Liver (tissue), 8 donors: ENCODE measurements at regions not wholly inside any gene's neighbourhood (a gene's known extent, or its start where the extent isn't known, plus 50 kb on each side); places are given as distances from the start of the nearest gene placed in this dataset.

Experiments used
- DNase-seq: peaks from one replicate; pipeline ENCODE4 v3.0.0-alpha.2; 2017; ENCODE audit warnings: low spot score
- H3K27ac ChIP-seq, 2 donors: one replicate each; pipeline ENCODE4 v1.7.0; 2013; ENCODE audit warnings: inconsistent platforms in 2 of 2, low read length in 2 of 2, control low read depth in 1 of 2, low read depth in 1 of 2, mild to moderate bottlenecking in 1 of 2
- H3K27me3 ChIP-seq, 4 donors: one replicate each; pipeline versions ENCODE4 v1.6.1 to v1.7.0; 2013; ENCODE audit warnings: low read length in 3 of 4, inconsistent platforms in 1 of 4, mild to moderate bottlenecking in 1 of 4, moderate library complexity in 1 of 4; ENCODE audit not compliant: control insufficient read depth in 4 of 4, insufficient read depth in 4 of 4
- H3K36me3 ChIP-seq, 4 donors: one replicate each; pipeline versions ENCODE4 v1.6.1 to v1.7.0; 2013; ENCODE audit warnings: low read length in 3 of 4, mild to moderate bottlenecking in 3 of 4, low read depth in 1 of 4, moderate library complexity in 1 of 4; ENCODE audit not compliant: control insufficient read depth in 4 of 4, insufficient read depth in 3 of 4
- H3K4me1 ChIP-seq, 4 donors: one replicate each; pipeline versions ENCODE4 v1.6.1 to v1.7.0; 2013; ENCODE audit warnings: low read length in 3 of 4, mild to moderate bottlenecking in 3 of 4, moderate library complexity in 1 of 4; ENCODE audit not compliant: control insufficient read depth in 4 of 4, insufficient read depth in 4 of 4
- H3K4me3 ChIP-seq, 3 donors: one replicate each; pipeline versions ENCODE4 v1.6.1 to v1.7.0; 2013; ENCODE audit warnings: low read length in 3 of 3, control low read depth in 1 of 3, low read depth in 1 of 3, mild to moderate bottlenecking in 1 of 3
- H3K9ac ChIP-seq, 2 donors: one replicate each; pipeline ENCODE4 v1.7.0; 2013; ENCODE audit warnings: low read length in 2 of 2, mild to moderate bottlenecking in 2 of 2, moderate library complexity in 2 of 2, control low read depth in 1 of 2, low read depth in 1 of 2
- H3K9me3 ChIP-seq, 4 donors: one replicate each; pipeline versions ENCODE4 v1.6.1 to v1.7.0; 2013; ENCODE audit warnings: low read length in 3 of 4; ENCODE audit not compliant: control insufficient read depth in 4 of 4
- EGR1 ChIP-seq, 2 donors: IDR thresholded peaks; 2 replicates each; pipeline ENCODE4 v1.6.1; 2016 to 2018; ENCODE audit warnings: antibody characterized with exemption in 2 of 2, low read depth in 2 of 2
- FOXA1 ChIP-seq: IDR thresholded peaks from 2 replicates; pipeline ENCODE4 v1.6.1; 2016; ENCODE audit warnings: antibody characterized with exemption
- FOXA2 ChIP-seq: IDR thresholded peaks from 2 replicates; pipeline ENCODE4 v1.6.1; 2016; ENCODE audit warnings: antibody characterized with exemption
- GABPA ChIP-seq, 2 donors: IDR thresholded peaks in 1 of 2; conservative IDR thresholded peaks in 1 of 2; 2 replicates each; pipeline ENCODE4 v1.6.1; 2016; ENCODE audit warnings: antibody characterized with exemption in 2 of 2, mild to moderate bottlenecking in 1 of 2, moderate library complexity in 1 of 2
- HNF4G ChIP-seq: IDR thresholded peaks from 2 replicates; pipeline ENCODE4 v1.6.1; 2016; ENCODE audit warnings: antibody characterized with exemption
- JUND ChIP-seq, 2 donors: IDR thresholded peaks; 2 replicates each; pipeline ENCODE4 v1.6.1; 2016; ENCODE audit warnings: antibody characterized with exemption in 2 of 2
- MAX ChIP-seq: IDR thresholded peaks from 2 replicates; pipeline ENCODE4 v1.6.1; 2016; ENCODE audit warnings: antibody characterized with exemption
- RAD21 ChIP-seq, 2 donors: IDR thresholded peaks; 2 replicates each; pipeline ENCODE4 v1.6.1; 2016; ENCODE audit warnings: antibody characterized with exemption in 2 of 2, mild to moderate bottlenecking in 2 of 2
- REST ChIP-seq: IDR thresholded peaks from 2 replicates; pipeline ENCODE4 v1.6.1; 2016; ENCODE audit warnings: antibody characterized with exemption, mild to moderate bottlenecking
- TAF1 ChIP-seq: conservative IDR thresholded peaks from 2 replicates; pipeline ENCODE4 v1.6.1; 2016; ENCODE audit warnings: antibody characterized with exemption, mild to moderate bottlenecking
- YY1 ChIP-seq: IDR thresholded peaks from 2 replicates; pipeline ENCODE4 v1.6.1; 2016; ENCODE audit warnings: antibody characterized with exemption, mild to moderate bottlenecking
- ZBTB33 ChIP-seq: IDR thresholded peaks from 2 replicates; pipeline ENCODE4 v1.6.1; 2016; ENCODE audit warnings: antibody characterized with exemption
- WGBS: extraction: QIAGEN DNeasy Blood & Tissue Kit; methylation state at CpG from one replicate; pipeline ENCODE4 v1.1.7; 2013; 5-methylcytosine and 5-hydroxymethylcytosine counted together
- TF ChIP-seq, protein P1 (sequence below): fragments of 150-350 bp; IDR thresholded peaks from 2 replicates; pipeline ENCODE4 v1.5.1; 2017; ENCODE audit warnings: improper control_type of control experiment, low read depth, low read length; ENCODE audit not compliant: missing input control
- donor health status: healthy.
- donor health status: healthy.
- donor health status: healthy.
- donor health status: healthy.
- donor health status: healthy.

GRCh38 chr2:146209842-146210275, 1635.0 kb upstream of the ACVR2A start:
- Histone ChIP-seq H3K4me1 (peaks cover 0 to 14% (median 2%) of the 10 kb centered on the region in 4 donors), H3K9me3 (no peaks in the 10 kb centered on the region), H3K9ac (no peak overlapping the region), H3K27ac (no peak overlapping the region), H3K27me3 (no peaks in the 10 kb centered on the region), H3K4me3 (no peak overlapping the region), H3K36me3 (no peaks in the 10 kb centered on the region)
- no peak for TF ChIP-seq JUND (IDR thresholded peaks at IDR 0.05)
- no peak for TF ChIP-seq REST
- TF ChIP-seq TAF1 = no peak
- no peak for TF ChIP-seq MAX
- TF ChIP-seq, protein P1, sequence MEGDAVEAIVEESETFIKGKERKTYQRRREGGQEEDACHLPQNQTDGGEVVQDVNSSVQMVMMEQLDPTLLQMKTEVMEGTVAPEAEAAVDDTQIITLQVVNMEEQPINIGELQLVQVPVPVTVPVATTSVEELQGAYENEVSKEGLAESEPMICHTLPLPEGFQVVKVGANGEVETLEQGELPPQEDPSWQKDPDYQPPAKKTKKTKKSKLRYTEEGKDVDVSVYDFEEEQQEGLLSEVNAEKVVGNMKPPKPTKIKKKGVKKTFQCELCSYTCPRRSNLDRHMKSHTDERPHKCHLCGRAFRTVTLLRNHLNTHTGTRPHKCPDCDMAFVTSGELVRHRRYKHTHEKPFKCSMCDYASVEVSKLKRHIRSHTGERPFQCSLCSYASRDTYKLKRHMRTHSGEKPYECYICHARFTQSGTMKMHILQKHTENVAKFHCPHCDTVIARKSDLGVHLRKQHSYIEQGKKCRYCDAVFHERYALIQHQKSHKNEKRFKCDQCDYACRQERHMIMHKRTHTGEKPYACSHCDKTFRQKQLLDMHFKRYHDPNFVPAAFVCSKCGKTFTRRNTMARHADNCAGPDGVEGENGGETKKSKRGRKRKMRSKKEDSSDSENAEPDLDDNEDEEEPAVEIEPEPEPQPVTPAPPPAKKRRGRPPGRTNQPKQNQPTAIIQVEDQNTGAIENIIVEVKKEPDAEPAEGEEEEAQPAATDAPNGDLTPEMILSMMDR = no peak
- no peak for TF ChIP-seq EGR1 (IDR thresholded peaks at IDR 0.05; ENCODE audit: low read depth in 2 of 2)
- 93% methylated on average over 3 of the region's 3 CpGs for WGBS
- DNase-seq = no peak

DNA sequence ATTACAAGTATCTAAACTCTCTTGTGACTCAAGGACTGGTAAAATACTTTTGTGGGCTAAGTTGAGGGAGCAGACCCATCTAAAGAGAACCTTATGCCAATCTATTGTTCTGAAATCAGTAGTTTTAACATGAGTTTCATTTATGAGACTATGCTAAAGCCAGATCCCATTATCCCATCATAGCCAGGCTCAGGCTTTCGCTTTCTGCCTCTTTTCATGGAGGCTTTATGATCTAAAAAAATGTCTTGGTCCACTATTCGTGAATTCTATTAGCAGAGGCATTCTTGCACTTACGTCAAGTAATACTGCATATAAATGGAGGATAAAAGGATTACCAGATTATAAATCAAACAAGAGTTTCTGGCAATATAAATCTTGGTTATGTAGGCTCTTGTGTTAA, 1636.9 kb upstream of the ACVR2A start:
- H3K4me3 ChIP-seq = no peak overlapping the region
- WGBS = 95% methylated on average over 3 of the region's 3 CpGs
- no peak for TF ChIP-seq YY1
- TF ChIP-seq TAF1 = no peak
- no peak for TF ChIP-seq MAX
- TF ChIP-seq HNF4G = no peak
- no peak for TF ChIP-seq FOXA1
- no peaks in the 10 kb centered on the region for H3K9me3 ChIP-seq
- H3K36me3 ChIP-seq = no peaks in the 10 kb centered on the region
- no peaks in the 10 kb centered on the region for H3K27me3 ChIP-seq
- H3K4me1 ChIP-seq = peaks cover 0 to 4% (median 0%) of the 10 kb centered on the region in 4 donors
- no peak overlapping the region for H3K9ac ChIP-seq
- no peak overlapping the region for H3K27ac ChIP-seq
- DNase-seq = no peak

- no peak for DNase-seq
- H3K9me3 ChIP-seq = no peaks in the 10 kb centered on the region
- no peaks in the 10 kb centered on the region for H3K36me3 ChIP-seq
- peaks cover 0 to 4% (median 0%) of the 10 kb centered on the region in 4 donors for H3K4me1 ChIP-seq
- no peak overlapping the region for H3K4me3 ChIP-seq
- no peak overlapping the region for H3K27ac ChIP-seq
- no peaks in the 10 kb centered on the region for H3K27me3 ChIP-seq
- WGBS = 27% methylated on average over 1 of the region's 1 CpG
- H3K9ac ChIP-seq = no peak overlapping the region
- TF ChIP-seq FOXA1 (no peak), ZBTB33 (no peak), FOXA2 (no peak), RAD21 (IDR thresholded peaks at IDR 0.05) (no peak), TAF1 (no peak), GABPA (IDR thresholded peaks at IDR 0.05 in 1 of 2, conservative IDR thresholded peaks at IDR 0.05 in 1 of 2) (no peak), REST (no peak)
- TF ChIP-seq, protein P1 = no peak
Measured at GRCh38 chr2:146207417-146207816, 1637.4 kb upstream of the ACVR2A start.
